Neuronal stem cell (in vitro differentiated cells): ENCODE measurements at regions not wholly inside any gene's neighbourhood (a gene's known extent, or its start where the extent isn't known, plus 50 kb on each side); places are given as distances from the start of the nearest gene placed in this dataset.

Experiments
- DNase-seq: peaks from one replicate; pipeline ENCODE4 v3.0.0-alpha.2; 2013; ENCODE audit warnings: low spot score
- H2AFZ ChIP-seq: one replicate; pipeline ENCODE4 v1.6.1; 2013; ENCODE audit warnings: mild to moderate bottlenecking, low read length, inconsistent platforms
- H2AK5ac ChIP-seq: 2 replicates; pipeline ENCODE4 v1.6.1; 2013; ENCODE audit warnings: low read depth, mild to moderate bottlenecking, inconsistent platforms, low read length, moderate library complexity, mixed read lengths
- H2BK120ac ChIP-seq: 2 replicates; pipeline ENCODE4 v1.6.1; 2013; ENCODE audit warnings: low read depth, mild to moderate bottlenecking, inconsistent platforms, low read length, moderate library complexity, mixed read lengths
- H2BK12ac ChIP-seq: one replicate; pipeline ENCODE4 v1.6.1; 2013; ENCODE audit warnings: low read length, inconsistent platforms
- H2BK15ac ChIP-seq: 2 replicates; pipeline ENCODE4 v1.6.1; 2013; ENCODE audit warnings: mild to moderate bottlenecking, low read length, inconsistent platforms, mixed read lengths
- H2BK5ac ChIP-seq: one replicate; pipeline ENCODE4 v1.6.1; 2013; ENCODE audit warnings: inconsistent platforms, mild to moderate bottlenecking, low read length, moderate library complexity
- H3K14ac ChIP-seq: one replicate; pipeline ENCODE4 v1.6.1; 2013; ENCODE audit warnings: low read length, inconsistent platforms
- H3K18ac ChIP-seq: 2 replicates; pipeline ENCODE4 v1.6.1; 2013; ENCODE audit warnings: low read length, inconsistent platforms
- H3K23ac ChIP-seq: 2 replicates; pipeline ENCODE4 v1.6.1; 2013; ENCODE audit warnings: low read depth, mild to moderate bottlenecking, mixed read lengths, low read length, inconsistent platforms; ENCODE audit not compliant: poor library complexity
- H3K27ac ChIP-seq: replicated peaks from 3 replicates; pipeline ENCODE4 v1.5.1; 2013; ENCODE audit warnings: low read length, inconsistent platforms
- H3K27me3 ChIP-seq, 3 experiments: 2 replicates each; pipeline ENCODE4 v1.6.1; 2013; ENCODE audit warnings: low read length in 3 of 3, mild to moderate bottlenecking in 2 of 3, inconsistent platforms in 1 of 3, low read depth in 1 of 3, mixed read lengths in 1 of 3, moderate library complexity in 1 of 3; ENCODE audit not compliant: control insufficient read depth in 3 of 3, insufficient read depth in 3 of 3
- H3K36me3 ChIP-seq, 2 donors: replicated peaks in 1 of 2; 2 replicates each; pipeline ENCODE4 v1.6.1; 2013; ENCODE audit warnings: low read length in 2 of 2; ENCODE audit not compliant: control insufficient read depth in 2 of 2, insufficient read depth in 2 of 2
- H3K4ac ChIP-seq: 2 replicates; pipeline ENCODE4 v1.6.1; 2013; ENCODE audit warnings: inconsistent platforms, mild to moderate bottlenecking, low read length, moderate library complexity
- H3K4me1 ChIP-seq, 2 donors: 1 replicate in 1 of 2; 2 replicates in 1 of 2; pipeline ENCODE4 v1.6.1; 2013; ENCODE audit warnings: low read length in 2 of 2, low read depth in 1 of 2; ENCODE audit not compliant: control insufficient read depth in 2 of 2, insufficient read depth in 1 of 2
- H3K4me2 ChIP-seq: one replicate; pipeline ENCODE4 v1.6.1; 2013; ENCODE audit warnings: mild to moderate bottlenecking, low read length, inconsistent platforms; ENCODE audit not compliant: insufficient read depth, poor library complexity, severe bottlenecking
- H3K4me3 ChIP-seq, 2 donors: 2 replicates each; pipeline ENCODE4 v1.5.1; 2013; ENCODE audit warnings: low read length in 2 of 2, mild to moderate bottlenecking in 2 of 2, inconsistent platforms in 1 of 2, moderate library complexity in 1 of 2
- H3K79me1 ChIP-seq: one replicate; pipeline ENCODE4 v1.6.1; 2013; ENCODE audit warnings: low read depth, mild to moderate bottlenecking, inconsistent platforms, low read length, moderate library complexity
- H3K9ac ChIP-seq: one replicate; pipeline ENCODE4 v1.6.1; 2013; ENCODE audit warnings: mild to moderate bottlenecking, low read depth, low read length, inconsistent platforms; ENCODE audit not compliant: poor library complexity
- H3K9me3 ChIP-seq, 2 donors: replicated peaks in 1 of 2; 2 replicates each; pipeline versions ENCODE3 to v1.6.1; 2013; ENCODE audit warnings: low read length in 2 of 2, mild to moderate bottlenecking in 2 of 2, inconsistent platforms in 1 of 2, low read depth in 1 of 2, mixed read lengths in 1 of 2, moderate library complexity in 1 of 2; ENCODE audit not compliant: control insufficient read depth in 2 of 2, insufficient read depth in 1 of 2
- H4K8ac ChIP-seq: one replicate; pipeline ENCODE4 v1.6.1; 2013; ENCODE audit warnings: low read depth, mild to moderate bottlenecking, inconsistent platforms, low read length, moderate library complexity
- H4K91ac ChIP-seq: one replicate; pipeline ENCODE4 v1.6.1; 2013; ENCODE audit warnings: low read length, low read depth, mild to moderate bottlenecking, inconsistent platforms; ENCODE audit not compliant: poor library complexity
- whole genome bisulfite sequencing, 2 donors: extraction: QIAGEN DNeasy Blood & Tissue Kit; methylation state at CpG; one replicate each; pipeline ENCODE4 v1.1.7; 2013; ENCODE audit warnings: missing lambda C conversion rate in 2 of 2, mixed read lengths in 1 of 2; ENCODE audit not compliant: insufficient read length in 2 of 2, insufficient replicate concordance in 1 of 2; ENCODE audit errors: extremely low coverage in 2 of 2; 5-methylcytosine and 5-hydroxymethylcytosine counted together

DNA sequence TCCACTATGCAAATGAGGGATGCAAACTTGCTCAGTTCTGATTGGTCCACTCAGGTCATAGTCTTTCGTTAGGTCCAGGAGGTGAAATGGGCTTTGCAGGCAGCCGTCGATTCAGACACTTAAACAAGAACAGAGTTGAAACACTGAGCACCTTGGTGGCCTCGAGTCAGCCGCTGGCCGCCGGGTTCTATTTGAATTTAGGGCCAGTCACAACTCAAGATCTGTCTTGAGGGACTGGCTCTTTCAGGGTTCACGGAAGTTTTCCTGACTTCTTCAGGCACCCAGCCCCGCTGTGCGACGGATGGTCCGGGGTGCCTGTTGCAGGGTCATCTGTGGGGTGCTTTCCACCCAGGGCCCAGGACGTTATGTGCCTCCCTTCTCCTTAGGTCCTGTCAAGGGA, 412.8 kb upstream of the IRX4 start:
- H4K8ac ChIP-seq = no peak overlapping the region

DNA sequence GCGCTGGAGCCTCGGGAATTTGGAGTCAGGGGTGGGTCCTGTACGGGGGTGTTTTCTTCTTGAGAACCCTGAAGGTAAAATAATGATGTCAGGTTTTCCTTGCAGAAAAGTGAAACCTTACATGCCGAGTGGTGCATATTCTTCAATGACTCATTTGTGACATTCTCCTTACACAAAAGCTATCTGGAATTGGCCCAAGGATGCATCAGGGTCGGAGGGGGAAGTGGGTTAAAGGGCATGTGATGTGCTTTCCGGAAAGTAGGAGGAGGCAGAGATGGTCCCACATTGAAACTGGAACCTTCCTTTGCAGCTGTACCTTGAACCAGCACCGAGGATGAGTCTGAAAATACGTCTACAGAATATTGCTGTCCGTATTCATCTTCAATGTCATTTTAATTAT, 411.2 kb upstream of the IRX4 start:
- Histone ChIP-seq H3K79me1 (no peaks in the 10 kb centered on the region), H4K91ac (no peak overlapping the region), H3K23ac (no peak overlapping the region), H3K18ac (no peak overlapping the region), H4K8ac (no peak overlapping the region), H3K9me3 (peaks cover 0 to 23% of the 10 kb centered on the region in 2 donors), H2BK12ac (no peak overlapping the region), H3K27ac (no peak overlapping the region), H2BK5ac (no peak overlapping the region), H2BK120ac (no peak overlapping the region), H2AFZ (no peak overlapping the region), H3K36me3 (no peaks in the 10 kb centered on the region), H3K14ac (no peak overlapping the region), H3K4me1 (peaks cover 4 to 6% of the 10 kb centered on the region in 2 donors), H3K4me3 (no peak overlapping the region), H2BK15ac (no peak overlapping the region), H2AK5ac (no peak overlapping the region), H3K4me2 (no peak overlapping the region), H3K4ac (no peak overlapping the region), H3K27me3 (no peaks in the 10 kb centered on the region), H3K9ac (no peak overlapping the region)
- DNase-seq = no peak
- whole genome bisulfite sequencing, 2 donors = no CpG with 5 or more reads among the region's 9 CpGs

More for the DNA sequence above, 412.8 kb upstream of the IRX4 start:
- Histone ChIP-seq H3K14ac (no peak overlapping the region), H2AK5ac (no peak overlapping the region), H3K9me3 (peaks cover 0 to 23% of the 10 kb centered on the region in 2 donors), H3K36me3 (no peaks in the 10 kb centered on the region), H2BK5ac (no peak overlapping the region), H3K79me1 (no peaks in the 10 kb centered on the region), H3K4me3 (no peak overlapping the region), H3K4me1 (peaks cover 9 to 11% of the 10 kb centered on the region in 2 donors), H3K4ac (no peak overlapping the region), H3K23ac (no peak overlapping the region), H3K27me3 (no peaks in the 10 kb centered on the region), H4K91ac (no peak overlapping the region), H2BK15ac (no peak overlapping the region), H3K18ac (peak overlapping the region; percentile 86), H3K27ac (no peak overlapping the region), H3K9ac (no peak overlapping the region), H3K4me2 (no peak overlapping the region), H2AFZ (no peak overlapping the region), H2BK12ac (no peak overlapping the region), H2BK120ac (no peak overlapping the region)
- no CpG with 5 or more reads among the region's 13 CpGs for WGBS, 2 donors
- no peak for DNase-seq

DNA sequence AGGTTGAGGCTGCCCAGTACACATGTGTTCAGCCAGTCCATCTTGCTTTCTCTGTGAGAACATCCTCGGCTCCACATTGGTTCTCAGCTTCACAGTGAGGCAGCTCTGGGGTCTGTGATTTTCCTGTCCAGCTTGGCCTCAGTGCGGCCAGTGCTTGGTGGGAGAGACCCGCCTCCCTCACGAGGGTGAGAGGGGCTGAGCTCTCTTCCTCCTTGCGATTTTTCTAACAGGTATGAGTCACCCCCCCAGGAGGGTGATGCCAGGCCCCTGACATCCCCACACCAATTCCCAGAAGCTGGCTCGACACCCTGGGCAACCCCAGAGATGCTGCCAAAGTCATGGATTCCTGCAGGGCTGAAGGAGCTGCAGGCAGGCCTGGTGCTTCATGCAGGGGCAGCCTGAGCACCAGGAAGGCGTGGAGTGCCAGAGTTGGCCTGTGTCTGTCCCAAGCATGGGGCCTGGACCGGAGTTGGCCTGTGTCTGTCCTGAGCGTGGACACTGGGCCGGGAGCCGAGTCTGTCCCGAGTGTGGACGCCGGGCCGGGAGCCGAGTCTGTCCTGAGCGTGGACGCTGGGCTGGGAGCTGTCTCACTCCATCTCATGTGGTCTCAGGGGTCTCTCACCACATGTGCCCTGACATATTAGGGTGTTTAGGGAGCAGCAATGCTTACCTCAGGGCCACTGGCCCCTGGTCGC, 408.6 kb upstream of the IRX4 start:
- H3K4me3 ChIP-seq = no peak overlapping the region
- H4K8ac ChIP-seq = no peak overlapping the region
- no peak overlapping the region for H2AFZ ChIP-seq
- H3K36me3 ChIP-seq = no peaks in the 10 kb centered on the region
- no peak overlapping the region for H3K4ac ChIP-seq
- H3K23ac ChIP-seq = peak overlapping the region; percentile 77
- H3K27me3 ChIP-seq = no peaks in the 10 kb centered on the region
- H2BK5ac ChIP-seq = no peak overlapping the region
- H3K18ac ChIP-seq = peak overlapping the region; percentile 59
- no peak overlapping the region for H2BK15ac ChIP-seq
- WGBS, 2 donors = no CpG with 5 or more reads among the region's 19 CpGs
- no peak overlapping the region for H3K4me2 ChIP-seq
- peaks cover 0 to 22% of the 10 kb centered on the region in 2 donors for H3K9me3 ChIP-seq
- no peaks in the 10 kb centered on the region for H3K4me1 ChIP-seq
- no peaks in the 10 kb centered on the region for H3K79me1 ChIP-seq
- H4K91ac ChIP-seq = no peak overlapping the region
- no peak overlapping the region for H3K27ac ChIP-seq
- H2BK120ac ChIP-seq = no peak overlapping the region
- peak overlapping the region; percentile 81 for H2AK5ac ChIP-seq
- peak overlapping the region; percentile 50 for H3K9ac ChIP-seq
- peak overlapping the region; percentile 41 for H2BK12ac ChIP-seq
- H3K14ac ChIP-seq = no peak overlapping the region
- DNase-seq = no peak

DNA sequence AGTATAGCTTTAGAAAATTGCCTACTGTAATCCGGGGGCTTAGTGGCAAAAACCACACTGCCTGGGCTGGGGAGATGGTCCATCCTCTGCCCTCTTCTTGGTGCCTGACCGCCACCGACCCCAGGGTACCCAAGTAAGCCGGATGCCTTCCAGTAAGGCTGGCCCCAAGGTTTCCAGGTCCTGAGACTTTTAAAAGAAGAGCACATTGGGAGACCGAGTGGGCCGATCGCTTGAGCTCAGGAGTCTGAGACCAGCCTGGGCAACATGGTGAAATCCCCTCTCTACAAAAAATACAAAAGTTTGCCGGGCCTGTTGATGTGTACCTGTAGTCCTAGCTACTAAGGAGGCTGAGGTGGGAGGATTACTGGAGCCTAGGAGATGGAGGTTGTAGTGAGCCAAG, 406.7 kb upstream of the IRX4 start:
- Histone ChIP-seq H3K9me3 (peaks cover 0 to 16% of the 10 kb centered on the region in 2 donors), H3K9ac (no peak overlapping the region), H3K36me3 (no peaks in the 10 kb centered on the region), H2AK5ac (no peak overlapping the region), H2BK120ac (no peak overlapping the region), H3K27me3 (no peaks in the 10 kb centered on the region), H4K8ac (no peak overlapping the region), H3K4me3 (no peak overlapping the region), H3K4ac (no peak overlapping the region), H4K91ac (no peak overlapping the region), H3K14ac (no peak overlapping the region), H3K27ac (no peak overlapping the region), H2AFZ (no peak overlapping the region), H2BK12ac (no peak overlapping the region), H2BK5ac (no peak overlapping the region), H2BK15ac (no peak overlapping the region), H3K79me1 (no peaks in the 10 kb centered on the region), H3K23ac (no peak overlapping the region), H3K4me2 (no peak overlapping the region), H3K18ac (no peak overlapping the region), H3K4me1 (no peaks in the 10 kb centered on the region)
- DNase-seq = no peak
- WGBS, 2 donors = no CpG with 5 or more reads among the region's 8 CpGs
